ENCODE measurements at regions not wholly inside any gene's neighbourhood (a gene's known extent, or its start where the extent isn't known, plus 50 kb on each side); places are given as distances from the start of the nearest gene placed in this dataset.
"Not testable (repeated sequence)": the region's sequence is repeated elsewhere in the genome, so short reads cannot be mapped to it uniquely, and the experiment has no call there.

- no peak for DNase-seq (ENCODE audit: low read depth)
Observed at GRCh38 chr2:16221461-16222010, 281.2 kb downstream of the MYCN start.

GRCh38 chr2:16219292-16219975 lies 279.1 kb downstream of the MYCN start:
- no peak for DNase-seq (ENCODE audit: low read depth)

- no peak for DNase-seq (ENCODE audit: low read depth)
Observed at GRCh38 chr2:16218625-16219024, 278.3 kb downstream of the MYCN start.

- no peak for DNase-seq (ENCODE audit: low read depth)
Observed at GRCh38 chr2:16218161-16218560, 277.8 kb downstream of the MYCN start.

GRCh38 chr2:16217741-16218140 lies 277.4 kb downstream of the MYCN start:
- DNase-seq (ENCODE audit: low read depth) = not testable (repeated sequence)

- DNase-seq (ENCODE audit: low read depth) = no peak
Observed at GRCh38 chr2:16217291-16217690, 276.9 kb downstream of the MYCN start.

GRCh38 chr2:16216558-16216945 lies 276.2 kb downstream of the MYCN start:
- no peak for DNase-seq (ENCODE audit: low read depth)

- no peak for DNase-seq (ENCODE audit: low read depth)
Observed at GRCh38 chr2:16215902-16216557, 275.7 kb downstream of the MYCN start.

- no peak for DNase-seq (ENCODE audit: low read depth)
Observed at GRCh38 chr2:16214861-16215260, 274.5 kb downstream of the MYCN start.

- DNase-seq (ENCODE audit: low read depth) = no peak
Observed at GRCh38 chr2:16214391-16214790, 274.0 kb downstream of the MYCN start.

- DNase-seq (ENCODE audit: low read depth) = no peak
Observed at GRCh38 chr2:16212321-16212720, 272.0 kb downstream of the MYCN start.

GRCh38 chr2:16211341-16211740 lies 271.0 kb downstream of the MYCN start:
- DNase-seq (ENCODE audit: low read depth) = no peak

GRCh38 chr2:16210841-16211240 lies 270.5 kb downstream of the MYCN start:
- no peak for DNase-seq (ENCODE audit: low read depth)

GRCh38 chr2:16209799-16210198 lies 269.4 kb downstream of the MYCN start:
- DNase-seq (ENCODE audit: low read depth) = no peak

- no peak for DNase-seq (ENCODE audit: low read depth)
Observed at GRCh38 chr2:16208921-16209320, 268.6 kb downstream of the MYCN start.

- DNase-seq (ENCODE audit: low read depth) = no peak
Observed at GRCh38 chr2:16208241-16208797, 268.0 kb downstream of the MYCN start.

GRCh38 chr2:16207611-16208010 lies 267.3 kb downstream of the MYCN start:
- DNase-seq (ENCODE audit: low read depth) = no peak

- no peak for DNase-seq (ENCODE audit: low read depth)
Observed at GRCh38 chr2:16207151-16207550, 266.8 kb downstream of the MYCN start.

GRCh38 chr2:16206191-16206944 lies 266.0 kb downstream of the MYCN start:
- no peak for DNase-seq (ENCODE audit: low read depth)

- DNase-seq (ENCODE audit: low read depth) = no peak
Observed at GRCh38 chr2:16205631-16206030, 265.3 kb downstream of the MYCN start.

GRCh38 chr2:16204886-16205620 lies 264.7 kb downstream of the MYCN start:
- DNase-seq (ENCODE audit: low read depth) = no peak

GRCh38 chr2:16204251-16204650 lies 263.9 kb downstream of the MYCN start:
- no peak for DNase-seq (ENCODE audit: low read depth)

Data from activated T-helper 9 cell treated with anti-CD3 and anti-CD28 coated beads, Interleukin-2, amount 50 U/mL, for 16 hours (primary cell).